VCaP (cell line): ENCODE measurements at regions not wholly inside any gene's neighbourhood (a gene's known extent, or its start where the extent isn't known, plus 50 kb on each side); places are given as distances from the start of the nearest gene placed in this dataset.

ENCODE experiments used
- H3K27ac ChIP-seq: fragments of 450-650 bp; 2 replicates; pipeline ENCODE4 v1.5.1; 2017
- TF ChIP-seq, protein P1 (sequence below): fragments of 450-650 bp; conservative IDR thresholded peaks from 2 replicates; pipeline ENCODE4 v1.5.1; 2017; ENCODE audit warnings: mild to moderate bottlenecking, moderate library complexity

DNA sequence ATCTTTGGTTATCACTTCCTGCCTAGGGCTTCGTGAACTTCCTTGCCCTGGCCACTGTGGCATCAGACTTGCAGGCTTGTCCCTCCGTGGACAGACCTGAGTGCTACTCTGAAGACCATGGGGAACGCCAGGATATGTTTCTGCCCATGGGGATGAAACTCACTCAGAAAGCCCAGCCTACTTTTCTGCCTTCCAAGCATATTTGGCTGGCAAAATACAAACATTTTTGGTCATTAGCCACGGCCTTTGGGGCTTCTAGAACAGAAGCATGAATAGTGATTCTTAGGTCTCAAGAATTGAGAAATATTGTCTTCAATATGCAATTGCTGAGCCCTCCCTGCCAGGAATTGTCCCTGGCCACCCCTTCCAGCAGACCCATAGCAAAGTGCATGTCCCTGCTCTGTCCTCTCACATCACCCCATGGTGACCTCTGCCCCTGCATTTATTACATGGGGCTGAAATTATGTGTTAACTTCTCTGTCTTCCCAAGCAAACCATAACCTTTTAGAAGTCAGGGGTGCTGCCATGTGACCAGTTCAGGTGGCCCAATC lies 152.4 kb downstream of the OSR1 start:
- TF ChIP-seq, protein P1, sequence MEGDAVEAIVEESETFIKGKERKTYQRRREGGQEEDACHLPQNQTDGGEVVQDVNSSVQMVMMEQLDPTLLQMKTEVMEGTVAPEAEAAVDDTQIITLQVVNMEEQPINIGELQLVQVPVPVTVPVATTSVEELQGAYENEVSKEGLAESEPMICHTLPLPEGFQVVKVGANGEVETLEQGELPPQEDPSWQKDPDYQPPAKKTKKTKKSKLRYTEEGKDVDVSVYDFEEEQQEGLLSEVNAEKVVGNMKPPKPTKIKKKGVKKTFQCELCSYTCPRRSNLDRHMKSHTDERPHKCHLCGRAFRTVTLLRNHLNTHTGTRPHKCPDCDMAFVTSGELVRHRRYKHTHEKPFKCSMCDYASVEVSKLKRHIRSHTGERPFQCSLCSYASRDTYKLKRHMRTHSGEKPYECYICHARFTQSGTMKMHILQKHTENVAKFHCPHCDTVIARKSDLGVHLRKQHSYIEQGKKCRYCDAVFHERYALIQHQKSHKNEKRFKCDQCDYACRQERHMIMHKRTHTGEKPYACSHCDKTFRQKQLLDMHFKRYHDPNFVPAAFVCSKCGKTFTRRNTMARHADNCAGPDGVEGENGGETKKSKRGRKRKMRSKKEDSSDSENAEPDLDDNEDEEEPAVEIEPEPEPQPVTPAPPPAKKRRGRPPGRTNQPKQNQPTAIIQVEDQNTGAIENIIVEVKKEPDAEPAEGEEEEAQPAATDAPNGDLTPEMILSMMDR: no peak
- no peak overlapping the region for H3K27ac ChIP-seq

DNA sequence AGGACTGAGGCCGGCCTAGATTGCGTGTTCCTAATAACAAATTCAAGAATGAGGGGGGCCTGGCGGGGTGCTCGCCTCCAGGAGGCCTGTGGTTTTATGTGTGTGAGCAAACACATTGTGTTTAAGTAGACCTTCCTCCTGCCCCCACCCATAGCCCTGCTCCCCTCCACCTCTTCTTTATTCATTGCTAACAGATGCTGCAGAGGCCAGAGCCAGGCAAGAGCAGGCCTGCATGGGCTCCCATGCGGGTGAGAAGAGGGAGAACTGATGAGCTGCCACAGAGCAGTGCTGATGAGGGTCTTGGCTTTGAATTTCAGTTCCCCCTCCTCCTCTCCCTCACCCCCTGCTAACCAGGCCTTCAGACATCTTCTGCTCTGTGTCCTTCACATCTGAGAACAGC lies 154.6 kb downstream of the OSR1 start:
- H3K27ac ChIP-seq: no peak overlapping the region
- TF ChIP-seq, protein P1: no peak

DNA sequence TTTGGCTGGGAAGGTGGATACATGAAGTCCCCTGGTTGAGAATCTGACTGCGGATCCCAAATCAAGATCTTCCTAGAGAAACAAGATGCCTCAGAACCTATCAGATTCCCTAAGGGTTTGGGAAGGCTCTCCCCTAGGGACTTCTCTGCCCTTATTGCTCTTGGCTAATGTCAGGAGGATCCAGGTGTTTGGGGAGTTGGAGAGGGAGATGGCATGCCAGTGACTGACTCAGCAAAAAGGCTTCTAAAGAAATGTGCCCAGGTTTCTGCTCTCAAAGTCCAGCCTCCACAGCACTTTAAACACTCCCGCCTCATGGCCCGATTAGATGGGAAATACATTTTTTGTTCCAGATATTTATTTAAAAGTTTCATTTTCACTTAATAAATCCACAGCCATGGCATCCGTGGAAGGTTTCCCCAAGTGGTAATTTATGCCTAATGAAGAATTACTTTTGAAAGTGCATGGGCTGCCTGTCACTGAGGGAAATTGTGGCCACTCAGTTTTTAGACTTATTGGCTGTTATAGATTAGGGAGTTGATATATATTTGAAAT lies 156.4 kb downstream of the OSR1 start:
- no peak overlapping the region for H3K27ac ChIP-seq
- TF ChIP-seq, protein P1: no peak

DNA sequence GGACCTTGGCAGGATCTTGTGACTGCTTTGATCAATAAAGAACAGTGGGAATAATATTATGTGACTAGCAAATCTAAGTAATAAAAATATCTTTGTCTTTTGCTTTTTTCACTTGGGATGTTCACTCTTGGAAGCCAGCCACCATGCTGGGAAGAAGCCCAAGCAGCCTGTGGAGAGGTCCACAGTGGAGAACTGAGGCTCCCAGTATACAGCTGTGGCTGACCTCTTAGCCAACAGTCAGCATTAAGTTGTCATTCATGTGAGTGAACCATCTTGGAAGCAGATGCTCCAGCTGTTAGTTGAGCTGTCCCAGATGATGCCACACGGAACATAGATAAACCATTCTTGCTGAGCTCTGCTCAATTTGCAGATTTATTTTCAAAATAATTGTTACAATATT lies 160.0 kb downstream of the OSR1 start:
- no peak overlapping the region for H3K27ac ChIP-seq
- TF ChIP-seq, protein P1: no peak

DNA sequence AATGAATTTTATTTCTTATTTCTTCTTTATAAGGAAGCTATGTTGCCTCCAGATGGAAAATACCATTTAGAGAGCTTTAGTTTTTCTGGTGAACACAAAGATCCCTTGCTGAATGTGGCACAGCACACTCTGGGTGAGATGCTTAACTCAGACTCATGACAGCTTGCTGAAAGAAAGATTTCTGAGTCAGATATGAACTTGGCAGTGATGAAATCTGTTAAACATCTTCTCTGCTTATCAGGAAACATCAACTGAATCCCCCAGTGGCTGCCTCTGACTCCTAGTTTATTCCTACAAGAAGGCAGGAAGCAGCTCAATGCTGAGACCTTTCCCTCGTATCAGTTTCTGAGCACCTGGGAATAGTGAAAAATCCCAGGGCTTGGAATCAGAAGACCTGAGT lies 162.8 kb downstream of the OSR1 start:
- no peak overlapping the region for H3K27ac ChIP-seq
- TF ChIP-seq, protein P1: no peak

DNA sequence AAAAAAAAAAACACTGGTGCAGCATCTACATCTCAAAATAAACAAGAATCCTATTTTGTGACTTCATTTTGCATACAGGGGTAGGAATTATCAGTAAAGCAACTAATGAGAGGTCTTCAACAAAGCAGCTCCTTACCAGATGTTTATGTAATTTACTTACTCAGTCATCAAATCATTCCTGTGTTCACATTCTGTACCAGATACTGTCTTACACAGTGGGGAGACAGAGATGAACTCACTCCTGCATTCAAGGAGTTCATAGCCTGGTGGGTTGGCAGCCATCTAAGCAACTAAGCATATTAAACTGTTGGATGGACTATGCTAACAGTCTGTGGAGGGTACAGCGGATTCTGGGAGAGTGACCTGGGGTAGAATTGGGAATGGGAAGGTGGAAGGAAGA lies 169.0 kb downstream of the OSR1 start:
- TF ChIP-seq, protein P1: no peak

DNA sequence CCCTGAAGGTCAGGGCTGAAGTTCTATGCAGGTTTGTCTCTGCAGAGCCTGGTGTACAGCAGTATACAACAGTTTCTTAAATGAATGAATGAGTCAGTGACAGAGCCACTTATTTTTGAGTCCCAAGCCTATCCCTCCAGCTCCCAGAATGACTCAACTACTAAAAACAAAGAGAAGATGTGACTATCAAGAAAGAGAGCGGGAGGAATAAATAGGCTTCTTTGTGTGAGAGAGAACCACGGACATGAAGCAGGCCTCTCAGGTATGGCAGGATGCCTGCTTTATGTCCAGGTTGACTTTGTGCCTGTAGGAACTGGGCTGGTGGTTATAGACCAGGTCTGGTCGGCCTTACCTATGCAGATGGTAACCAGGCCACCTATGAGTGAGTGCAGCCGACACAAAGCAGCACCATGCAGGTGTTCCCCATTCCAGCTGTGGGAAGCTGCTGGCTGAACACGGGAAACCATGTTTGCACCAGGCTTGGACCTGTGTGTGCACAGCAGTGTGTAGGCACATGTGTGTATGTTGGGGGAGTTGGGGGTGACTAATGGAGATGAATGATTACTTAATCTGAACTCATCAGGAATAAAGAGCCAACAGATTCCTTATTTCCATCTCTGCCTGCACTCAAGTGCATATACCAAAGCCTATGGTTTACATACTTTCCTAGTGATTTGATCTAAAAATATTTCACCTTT lies 171.0 kb downstream of the OSR1 start:
- H3K27ac ChIP-seq: no peak overlapping the region

More for the DNA sequence above, 169.0 kb downstream of the OSR1 start:
- H3K27ac ChIP-seq: no peak overlapping the region

More for the DNA sequence above, 171.0 kb downstream of the OSR1 start:
- TF ChIP-seq, protein P1: no peak
